GM13977 (cell line): ENCODE measurements at regions not wholly inside any gene's neighbourhood (a gene's known extent, or its start where the extent isn't known, plus 50 kb on each side); places are given as distances from the start of the nearest gene placed in this dataset.

ENCODE experiments used
- DNase-seq: peaks from one replicate; pipeline ENCODE4 v3.0.0; 2012; ENCODE audit warnings: low spot score
- CTCF ChIP-seq: IDR thresholded peaks from 2 replicates; pipeline ENCODE4 v1.5.1; 2012; ENCODE audit warnings: mild to moderate bottlenecking, control low read depth; ENCODE audit not compliant: insufficient read depth; ENCODE audit errors: extremely low read depth, missing control alignments
- in situ Hi-C: fragments of 300-500 bp; cut with MboI; formaldehyde crosslinking; loops from one replicate; pipeline ENCODE4 v1.12.0; 2022; ENCODE audit warnings: low sequenced_read_pairs, low pct_unique_long_range_greater_than_20kb, mixed read lengths, inconsistent platforms; ENCODE audit not compliant: unreplicated experiment

GRCh38 chr22:27080863-27081262 is 423.5 kb downstream of the MIAT start:
- in situ Hi-C loops, result no loop called here
- DNase-seq, result no peak
- TF ChIP-seq CTCF, result no peak

GRCh38 chr22:27083610-27084009 is 426.2 kb downstream of the MIAT start:
- DNase-seq, result no peak
- in situ Hi-C loops, result no loop called here
- no peak for TF ChIP-seq CTCF

GRCh38 chr22:27084130-27084529 is 426.7 kb downstream of the MIAT start:
- no peak for TF ChIP-seq CTCF
- no peak for DNase-seq
- in situ Hi-C loops, result no loop called here

GRCh38 chr22:27086080-27087044 is 429.0 kb downstream of the MIAT start:
- in situ Hi-C loops, result no loop called here
- no peak for DNase-seq
- TF ChIP-seq CTCF, result no peak

- DNase-seq, result no peak
- in situ Hi-C loops, result no loop called here
- TF ChIP-seq CTCF, result no peak
These were observed 429.7 kb downstream of the MIAT start for GRCh38 chr22:27087051-27087450.

- in situ Hi-C loops, result no loop called here
- DNase-seq, result no peak
- TF ChIP-seq CTCF, result no peak
These were observed 430.6 kb downstream of the MIAT start for GRCh38 chr22:27088026-27088425.
